ENCODE measurements at regions not wholly inside any gene's neighbourhood (a gene's known extent, or its start where the extent isn't known, plus 50 kb on each side); places are given as distances from the start of the nearest gene placed in this dataset.

GRCh38 chr4:111579767-111580166, 565.5 kb upstream of the FAM241A start:
- Histone ChIP-seq H3K4me3 (no peak overlapping the region), H3K36me3 (no peaks in the 10 kb centered on the region), H3K27me3 (no peaks in the 10 kb centered on the region), H3K4me1 (no peaks in the 10 kb centered on the region), H3K27ac (no peak overlapping the region), H3K9me3 (no peaks in the 10 kb centered on the region)
- TF ChIP-seq CTCF (IDR thresholded peaks at IDR 0.05) = no peak
- DNase-seq (ENCODE audit: low spot score in 2 of 2) = no peak
- intact Hi-C loops (cut with DNase I) = no loop called here

DNA sequence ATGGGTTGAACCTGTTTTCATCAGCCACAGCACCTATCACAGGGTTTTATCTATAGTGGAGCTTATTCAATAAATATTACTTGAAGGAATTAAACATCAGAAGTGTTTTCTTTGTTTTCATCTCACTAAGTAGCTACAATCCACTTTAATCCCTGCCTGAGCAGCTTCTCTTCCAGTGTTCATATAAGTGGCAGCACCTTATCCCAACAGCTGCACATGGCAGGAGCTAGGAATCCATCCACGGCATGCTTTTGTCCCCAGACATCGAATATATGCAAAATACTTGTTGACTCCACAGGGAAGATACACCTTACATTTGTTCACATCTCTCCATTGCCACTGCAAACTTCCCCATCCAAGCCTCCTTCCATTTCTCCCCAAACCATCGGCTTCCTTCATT, 549.8 kb upstream of the FAM241A start:
- Histone ChIP-seq H3K27ac (no peak overlapping the region), H3K27me3 (no peaks in the 10 kb centered on the region), H3K4me1 (no peaks in the 10 kb centered on the region), H3K9me3 (no peaks in the 10 kb centered on the region), H3K4me3 (no peak overlapping the region), H3K36me3 (no peaks in the 10 kb centered on the region)
- no peak for DNase-seq (ENCODE audit: low spot score in 2 of 2)
- intact Hi-C loops (cut with DNase I) = no loop called here
- TF ChIP-seq CTCF (IDR thresholded peaks at IDR 0.05) = no peak

DNA sequence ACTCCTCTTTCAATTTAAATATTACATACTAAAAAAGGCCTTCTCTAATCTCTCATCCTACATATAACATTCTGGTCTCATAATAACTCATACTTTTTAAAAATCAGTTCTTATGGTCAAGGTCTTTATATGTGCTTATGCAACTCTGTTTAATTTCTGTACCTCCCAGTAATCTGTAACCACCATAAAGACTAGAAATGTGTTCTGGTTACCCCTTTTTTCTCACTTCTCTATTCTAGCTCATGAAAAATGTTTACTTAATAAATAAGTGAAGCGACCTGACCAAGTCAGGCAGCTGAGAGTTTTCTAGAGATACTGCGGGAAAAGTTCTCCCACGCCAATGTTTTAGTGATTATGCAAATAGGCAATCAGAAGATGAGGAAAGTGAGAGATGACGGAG, 548.8 kb upstream of the FAM241A start:
- Histone ChIP-seq H3K9me3 (no peaks in the 10 kb centered on the region), H3K36me3 (no peaks in the 10 kb centered on the region), H3K27me3 (no peaks in the 10 kb centered on the region), H3K4me3 (no peak overlapping the region), H3K27ac (no peak overlapping the region), H3K4me1 (no peaks in the 10 kb centered on the region)
- no peak for TF ChIP-seq CTCF (IDR thresholded peaks at IDR 0.05)
- no peak for DNase-seq (ENCODE audit: low spot score in 2 of 2)
- intact Hi-C loops (cut with DNase I) = no loop called here

DNA sequence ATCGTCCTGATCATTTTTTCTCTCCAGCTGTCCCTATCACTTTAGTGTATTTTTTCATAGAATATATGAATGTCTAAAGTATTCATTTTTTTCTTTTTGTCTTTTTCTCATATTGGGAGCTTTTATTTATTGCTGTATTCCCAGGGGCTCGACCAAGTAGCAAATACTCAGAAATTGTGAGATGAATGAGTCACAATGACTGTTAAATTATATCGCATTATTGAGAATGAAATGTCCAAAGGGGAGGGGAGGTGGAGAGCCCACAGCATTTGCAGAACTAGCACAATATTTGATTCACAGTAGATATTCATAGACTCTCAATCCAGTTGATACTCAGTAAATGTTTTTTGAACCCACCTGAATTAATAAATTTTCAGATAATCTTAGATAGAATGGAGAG, 543.6 kb upstream of the FAM241A start:
- no peak for TF ChIP-seq CTCF (IDR thresholded peaks at IDR 0.05)

GRCh38 chr4:111602848-111603247, 542.4 kb upstream of the FAM241A start:
- intact Hi-C loops (cut with DNase I) = no loop called here
- H3K4me3 ChIP-seq = no peak overlapping the region
- H3K4me1 ChIP-seq = no peaks in the 10 kb centered on the region
- no peaks in the 10 kb centered on the region for H3K36me3 ChIP-seq
- H3K9me3 ChIP-seq = no peaks in the 10 kb centered on the region
- no peaks in the 10 kb centered on the region for H3K27me3 ChIP-seq
- DNase-seq (ENCODE audit: low spot score in 2 of 2) = no peak
- no peak overlapping the region for H3K27ac ChIP-seq
- TF ChIP-seq CTCF (IDR thresholded peaks at IDR 0.05) = no peak

More for the DNA sequence above, 543.6 kb upstream of the FAM241A start:
- Histone ChIP-seq H3K27me3 (no peaks in the 10 kb centered on the region), H3K4me3 (no peak overlapping the region), H3K4me1 (no peaks in the 10 kb centered on the region), H3K27ac (no peak overlapping the region), H3K36me3 (no peaks in the 10 kb centered on the region), H3K9me3 (no peaks in the 10 kb centered on the region)
- no peak for DNase-seq (ENCODE audit: low spot score in 2 of 2)
- intact Hi-C loops (cut with DNase I) = no loop called here

DNA sequence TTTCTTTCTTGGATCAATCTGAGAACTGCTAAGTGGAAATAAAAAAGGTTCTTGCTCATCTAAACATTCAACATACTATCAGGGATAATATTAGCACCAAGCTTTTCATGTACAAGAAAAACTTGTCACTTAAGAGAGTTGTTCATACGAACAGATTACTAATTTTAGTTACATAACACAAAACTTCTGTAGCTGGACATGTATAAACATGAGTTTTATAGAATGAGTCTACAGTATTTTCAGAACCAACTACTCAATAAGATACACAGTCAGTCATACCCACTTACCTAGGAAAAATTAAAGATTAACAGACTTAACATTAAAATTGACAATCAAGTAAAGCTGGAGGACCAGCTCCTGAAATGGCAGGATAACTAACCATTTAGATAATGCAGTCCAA, 540.1 kb upstream of the FAM241A start:
- Histone ChIP-seq H3K9me3 (no peaks in the 10 kb centered on the region), H3K4me1 (no peaks in the 10 kb centered on the region), H3K4me3 (no peak overlapping the region), H3K27me3 (no peaks in the 10 kb centered on the region), H3K36me3 (no peaks in the 10 kb centered on the region), H3K27ac (no peak overlapping the region)
- TF ChIP-seq CTCF (IDR thresholded peaks at IDR 0.05) = no peak
- DNase-seq (ENCODE audit: low spot score in 2 of 2) = no peak
- intact Hi-C loops (cut with DNase I) = no loop called here
